RWPE2 (cell line): ENCODE measurements at regions not wholly inside any gene's neighbourhood (a gene's known extent, or its start where the extent isn't known, plus 50 kb on each side); places are given as distances from the start of the nearest gene placed in this dataset.

Source experiments
- ATAC-seq: fragments of 200-7000 bp; cut with Tn5 transposase; 3 replicates; pipeline ENCODE4 v1.9.1; 2021; ENCODE audit warnings: low read depth
- DNase-seq: peaks from one replicate; pipeline ENCODE4 v3.0.0-alpha.2; 2020; ENCODE audit warnings: low spot score
- H3K27ac ChIP-seq: fragments of 450-650 bp; 2 replicates; pipeline ENCODE4 v1.5.1; 2017; ENCODE audit warnings: mild to moderate bottlenecking; ENCODE audit not compliant: poor library complexity, severe bottlenecking
- H3K27me3 ChIP-seq: fragments of 250-450 bp; sonication (Bioruptor Pico); 2 replicates; pipeline ENCODE4 v1.5.1; 2021; ENCODE audit warnings: mild to moderate bottlenecking, moderate library complexity; ENCODE audit not compliant: insufficient read depth, poor library complexity, severe bottlenecking
- H3K36me3 ChIP-seq: fragments of 250-450 bp; sonication (Bioruptor Pico); 2 replicates; pipeline ENCODE4 v1.5.1; 2020; ENCODE audit warnings: low read depth, mild to moderate bottlenecking, moderate library complexity
- H3K4me1 ChIP-seq: fragments of 250-450 bp; sonication (Bioruptor Pico); 2 replicates; pipeline ENCODE4 v1.5.1; 2021; ENCODE audit warnings: mild to moderate bottlenecking, moderate library complexity; ENCODE audit not compliant: insufficient read depth, poor library complexity, severe bottlenecking
- H3K4me3 ChIP-seq: fragments of 250-450 bp; sonication (Bioruptor Pico); 2 replicates; pipeline ENCODE4 v1.5.1; 2021; ENCODE audit warnings: mild to moderate bottlenecking, moderate library complexity; ENCODE audit not compliant: severe bottlenecking
- H3K9me3 ChIP-seq: fragments of 250-450 bp; sonication (Bioruptor Pico); 2 replicates; pipeline ENCODE4 v1.5.1; 2021; ENCODE audit warnings: mild to moderate bottlenecking, moderate library complexity; ENCODE audit not compliant: severe bottlenecking
- TF ChIP-seq, protein P1 (sequence below): fragments of 450-650 bp; IDR thresholded peaks from one replicate; pipeline ENCODE4 v1.5.1; 2017; ENCODE audit warnings: mild to moderate bottlenecking, moderate library complexity; ENCODE audit not compliant: poor library complexity, severe bottlenecking

DNA sequence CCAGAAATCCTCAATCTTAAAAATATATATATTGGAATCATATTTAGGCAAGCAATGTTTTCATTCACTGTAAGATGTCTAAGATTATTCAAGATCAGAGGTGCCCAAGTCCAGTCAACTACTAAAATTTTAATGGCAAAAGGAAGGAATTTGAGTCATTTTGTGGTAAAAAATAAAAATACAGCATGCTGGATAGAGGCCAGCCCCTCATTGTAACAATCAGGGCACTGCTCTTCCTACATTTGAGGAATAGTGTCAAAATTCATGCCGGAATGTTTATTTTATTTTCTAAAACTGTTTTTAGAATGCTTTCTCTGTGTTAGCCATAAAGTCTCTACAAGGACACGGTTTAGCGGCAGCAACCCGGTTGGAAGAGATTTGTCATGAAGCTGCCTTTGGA, 49.9 kb upstream of the SRD5A3 start:
- Histone ChIP-seq H3K9me3 (no peaks in the 10 kb centered on the region), H3K27ac (no peak overlapping the region), H3K4me1 (peaks cover 9% of the 10 kb centered on the region), H3K36me3 (no peaks in the 10 kb centered on the region), H3K4me3 (no peak overlapping the region), H3K27me3 (no peaks in the 10 kb centered on the region)
- DNase-seq, result no peak
- TF ChIP-seq, protein P1, sequence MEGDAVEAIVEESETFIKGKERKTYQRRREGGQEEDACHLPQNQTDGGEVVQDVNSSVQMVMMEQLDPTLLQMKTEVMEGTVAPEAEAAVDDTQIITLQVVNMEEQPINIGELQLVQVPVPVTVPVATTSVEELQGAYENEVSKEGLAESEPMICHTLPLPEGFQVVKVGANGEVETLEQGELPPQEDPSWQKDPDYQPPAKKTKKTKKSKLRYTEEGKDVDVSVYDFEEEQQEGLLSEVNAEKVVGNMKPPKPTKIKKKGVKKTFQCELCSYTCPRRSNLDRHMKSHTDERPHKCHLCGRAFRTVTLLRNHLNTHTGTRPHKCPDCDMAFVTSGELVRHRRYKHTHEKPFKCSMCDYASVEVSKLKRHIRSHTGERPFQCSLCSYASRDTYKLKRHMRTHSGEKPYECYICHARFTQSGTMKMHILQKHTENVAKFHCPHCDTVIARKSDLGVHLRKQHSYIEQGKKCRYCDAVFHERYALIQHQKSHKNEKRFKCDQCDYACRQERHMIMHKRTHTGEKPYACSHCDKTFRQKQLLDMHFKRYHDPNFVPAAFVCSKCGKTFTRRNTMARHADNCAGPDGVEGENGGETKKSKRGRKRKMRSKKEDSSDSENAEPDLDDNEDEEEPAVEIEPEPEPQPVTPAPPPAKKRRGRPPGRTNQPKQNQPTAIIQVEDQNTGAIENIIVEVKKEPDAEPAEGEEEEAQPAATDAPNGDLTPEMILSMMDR, result no peak
- ATAC-seq, result no peak
